ENCODE measurements at regions not wholly inside any gene's neighbourhood (a gene's known extent, or its start where the extent isn't known, plus 50 kb on each side); places are given as distances from the start of the nearest gene placed in this dataset.

- Mint-ChIP-seq H3K27ac (no peak overlapping the region), H3K36me3 (ENCODE audit: low read depth) (no peaks in the 10 kb centered on the region), H3K27me3 (no peaks in the 10 kb centered on the region), H3K4me1 (ENCODE audit: low read depth) (no peaks in the 10 kb centered on the region), H3K4me3 (no peak overlapping the region), H3K9me3 (peaks cover 21% of the 10 kb centered on the region)
These were observed 2381.7 kb downstream of the MAT2B start for GRCh38 chr5:165887147-165887546.

DNA sequence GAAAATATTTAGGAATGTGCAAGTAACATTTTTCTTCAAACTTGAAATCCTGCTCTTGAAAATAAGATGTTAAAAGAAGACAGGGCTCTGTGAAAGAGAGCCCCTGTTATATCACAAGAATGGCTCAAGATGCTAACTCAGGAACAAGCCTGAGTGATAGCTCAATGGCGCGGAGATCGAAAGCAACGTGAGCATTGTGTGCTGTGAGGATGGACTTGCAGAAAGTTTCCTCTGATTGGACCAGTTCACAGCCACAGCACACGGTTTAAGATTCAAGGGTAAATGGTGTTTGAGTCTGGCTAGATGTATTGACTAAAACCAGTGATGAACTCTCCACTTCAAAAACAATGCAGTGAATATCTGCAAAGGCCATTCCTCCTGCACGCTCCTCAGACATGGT, 2387.0 kb downstream of the MAT2B start:
- peaks cover 9% of the 10 kb centered on the region for H3K9me3 Mint-ChIP-seq
- no peaks in the 10 kb centered on the region for H3K36me3 Mint-ChIP-seq (ENCODE audit: low read depth)
- no peak overlapping the region for H3K27ac Mint-ChIP-seq
- no peaks in the 10 kb centered on the region for H3K4me1 Mint-ChIP-seq (ENCODE audit: low read depth)
- no peak overlapping the region for H3K4me3 Mint-ChIP-seq
- H3K27me3 Mint-ChIP-seq: no peaks in the 10 kb centered on the region

DNA sequence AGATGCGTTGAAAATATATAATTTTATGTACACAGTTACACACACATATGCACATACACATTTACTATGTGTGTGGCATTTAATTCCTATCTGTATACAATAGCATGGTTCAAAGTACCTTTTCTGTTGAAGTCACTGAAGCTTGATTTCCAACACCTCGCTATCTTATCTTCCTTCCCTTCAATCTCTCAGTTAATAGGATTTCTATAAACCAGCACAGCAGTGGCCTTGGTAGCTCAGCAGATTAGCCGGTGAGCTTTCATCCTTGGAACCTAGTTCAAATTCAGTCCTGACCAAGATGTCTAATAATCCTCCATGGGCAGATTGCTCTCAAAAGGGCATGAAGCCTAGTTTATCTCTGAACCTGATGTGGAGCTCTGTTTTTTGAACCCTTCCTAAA, 2389.5 kb downstream of the MAT2B start:
- Mint-ChIP-seq H3K4me3 (no peak overlapping the region), H3K27me3 (no peaks in the 10 kb centered on the region), H3K9me3 (peaks cover 3% of the 10 kb centered on the region), H3K4me1 (ENCODE audit: low read depth) (no peaks in the 10 kb centered on the region), H3K27ac (no peak overlapping the region), H3K36me3 (ENCODE audit: low read depth) (no peaks in the 10 kb centered on the region)

GRCh38 chr5:165903835-165904234, 2387.6 kb upstream of the WWC1 start:
- Mint-ChIP-seq H3K9me3 (peaks cover 8% of the 10 kb centered on the region), H3K4me1 (ENCODE audit: low read depth) (no peaks in the 10 kb centered on the region), H3K27me3 (no peaks in the 10 kb centered on the region), H3K36me3 (ENCODE audit: low read depth) (no peaks in the 10 kb centered on the region), H3K4me3 (no peak overlapping the region), H3K27ac (no peak overlapping the region)

DNA sequence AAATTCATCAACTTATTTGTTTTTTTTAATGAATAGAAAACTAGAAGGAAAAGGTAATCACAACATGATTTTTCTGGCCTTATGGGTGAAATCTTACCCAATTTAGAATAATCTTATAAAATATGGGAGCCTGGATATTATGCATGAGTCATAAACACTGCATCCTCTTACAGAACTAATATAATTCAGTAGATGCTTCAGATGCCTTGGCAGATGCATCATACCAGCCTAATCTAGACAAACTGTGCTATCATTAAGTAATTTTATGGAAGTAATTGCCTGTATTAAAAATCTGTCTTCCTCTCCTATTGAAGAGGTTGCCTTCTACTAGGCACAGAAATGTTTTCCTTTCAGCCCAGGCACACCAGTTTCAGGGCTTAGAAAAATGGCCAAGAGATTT, 2384.6 kb upstream of the WWC1 start:
- peaks cover 20% of the 10 kb centered on the region for H3K9me3 Mint-ChIP-seq
- no peak overlapping the region for H3K4me3 Mint-ChIP-seq
- H3K4me1 Mint-ChIP-seq (ENCODE audit: low read depth): no peaks in the 10 kb centered on the region
- no peak overlapping the region for H3K27ac Mint-ChIP-seq
- H3K36me3 Mint-ChIP-seq (ENCODE audit: low read depth): no peaks in the 10 kb centered on the region
- H3K27me3 Mint-ChIP-seq: no peaks in the 10 kb centered on the region

- Mint-ChIP-seq H3K27me3 (no peaks in the 10 kb centered on the region), H3K27ac (no peak overlapping the region), H3K4me1 (ENCODE audit: low read depth) (no peaks in the 10 kb centered on the region), H3K9me3 (peaks cover 16% of the 10 kb centered on the region), H3K36me3 (ENCODE audit: low read depth) (no peaks in the 10 kb centered on the region), H3K4me3 (no peak overlapping the region)
These were observed 2378.4 kb upstream of the WWC1 start for GRCh38 chr5:165913059-165913458.

DNA sequence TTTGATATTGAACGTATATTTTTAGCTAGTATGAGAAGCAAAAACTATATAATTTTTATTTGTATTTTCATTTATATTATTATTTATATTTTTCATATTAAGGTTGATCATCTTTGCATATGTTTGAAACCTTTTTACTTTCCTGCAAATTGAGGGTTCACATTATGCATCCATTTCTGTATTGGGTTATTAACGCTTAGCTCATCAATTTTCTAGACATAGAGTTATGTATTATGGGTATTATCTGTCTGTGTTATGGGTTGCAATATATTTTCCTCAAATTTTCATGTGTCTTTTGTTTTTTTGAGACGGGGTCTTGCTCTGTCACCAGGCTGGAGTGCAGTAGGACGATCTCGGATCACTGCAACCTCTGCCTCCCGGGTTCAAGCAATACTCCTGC, 2377.0 kb upstream of the WWC1 start:
- H3K27ac Mint-ChIP-seq: no peak overlapping the region
- no peaks in the 10 kb centered on the region for H3K27me3 Mint-ChIP-seq
- H3K36me3 Mint-ChIP-seq (ENCODE audit: low read depth): no peaks in the 10 kb centered on the region
- H3K4me3 Mint-ChIP-seq: no peak overlapping the region
- H3K9me3 Mint-ChIP-seq: peaks cover 10% of the 10 kb centered on the region
- H3K4me1 Mint-ChIP-seq (ENCODE audit: low read depth): no peaks in the 10 kb centered on the region

- Mint-ChIP-seq H3K4me1 (ENCODE audit: low read depth) (no peaks in the 10 kb centered on the region), H3K4me3 (no peak overlapping the region), H3K36me3 (ENCODE audit: low read depth) (no peaks in the 10 kb centered on the region), H3K9me3 (peaks cover 6% of the 10 kb centered on the region), H3K27ac (no peak overlapping the region), H3K27me3 (no peaks in the 10 kb centered on the region)
These were observed 2372.2 kb upstream of the WWC1 start for GRCh38 chr5:165919196-165919595.

DNA sequence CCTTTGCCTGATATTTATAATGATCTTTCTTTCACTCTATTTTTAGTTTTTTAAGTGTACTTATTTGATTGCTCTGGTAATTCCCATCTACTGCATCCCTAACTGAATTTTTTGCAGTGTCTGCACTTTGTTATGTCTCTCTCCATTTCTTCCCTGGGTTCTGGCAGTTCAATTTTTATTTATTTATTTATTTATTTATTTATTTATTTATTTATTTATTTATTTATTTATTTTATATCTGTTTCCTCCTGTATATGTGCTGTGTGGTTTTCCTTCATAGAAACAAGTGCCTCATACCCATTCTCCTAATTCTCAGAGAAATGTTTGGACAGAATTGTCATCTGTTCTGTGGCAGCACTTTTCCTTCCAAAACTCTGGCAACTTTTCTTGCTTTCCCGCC, 2370.8 kb upstream of the WWC1 start:
- H3K27ac Mint-ChIP-seq: no peak overlapping the region
- no peaks in the 10 kb centered on the region for H3K4me1 Mint-ChIP-seq (ENCODE audit: low read depth)
- H3K27me3 Mint-ChIP-seq: no peaks in the 10 kb centered on the region
- no peak overlapping the region for H3K4me3 Mint-ChIP-seq
- peaks cover 7% of the 10 kb centered on the region for H3K9me3 Mint-ChIP-seq
- no peaks in the 10 kb centered on the region for H3K36me3 Mint-ChIP-seq (ENCODE audit: low read depth)

DNA sequence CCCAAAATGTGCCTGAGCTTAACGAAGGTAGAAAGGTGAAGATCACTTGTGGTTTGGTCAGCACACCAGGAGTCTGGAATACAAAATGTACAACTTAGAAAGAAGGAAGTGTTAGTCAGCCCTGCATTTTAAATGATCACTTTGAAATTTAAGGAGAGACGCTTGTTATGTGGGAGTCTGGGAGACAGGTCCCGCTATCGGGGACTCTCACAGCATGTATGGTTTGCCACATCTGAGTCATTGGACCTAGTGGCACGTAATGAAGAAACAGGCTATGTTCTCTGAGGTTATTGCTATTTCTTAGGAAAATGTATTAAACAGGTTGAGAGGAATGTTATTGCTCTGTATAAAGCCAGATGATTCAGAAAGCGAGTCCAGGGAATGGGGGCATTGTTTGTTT, 2362.5 kb upstream of the WWC1 start:
- Mint-ChIP-seq H3K4me1 (ENCODE audit: low read depth) (no peaks in the 10 kb centered on the region), H3K27me3 (no peaks in the 10 kb centered on the region), H3K9me3 (peaks cover 23% of the 10 kb centered on the region), H3K36me3 (ENCODE audit: low read depth) (no peaks in the 10 kb centered on the region), H3K4me3 (no peak overlapping the region), H3K27ac (no peak overlapping the region)

- Mint-ChIP-seq H3K36me3 (ENCODE audit: low read depth) (no peaks in the 10 kb centered on the region), H3K27me3 (no peaks in the 10 kb centered on the region), H3K9me3 (peaks cover 7% of the 10 kb centered on the region), H3K4me3 (no peak overlapping the region), H3K4me1 (ENCODE audit: low read depth) (no peaks in the 10 kb centered on the region), H3K27ac (no peak overlapping the region)
These were observed 2350.9 kb upstream of the WWC1 start for GRCh38 chr5:165940541-165940940.

DNA sequence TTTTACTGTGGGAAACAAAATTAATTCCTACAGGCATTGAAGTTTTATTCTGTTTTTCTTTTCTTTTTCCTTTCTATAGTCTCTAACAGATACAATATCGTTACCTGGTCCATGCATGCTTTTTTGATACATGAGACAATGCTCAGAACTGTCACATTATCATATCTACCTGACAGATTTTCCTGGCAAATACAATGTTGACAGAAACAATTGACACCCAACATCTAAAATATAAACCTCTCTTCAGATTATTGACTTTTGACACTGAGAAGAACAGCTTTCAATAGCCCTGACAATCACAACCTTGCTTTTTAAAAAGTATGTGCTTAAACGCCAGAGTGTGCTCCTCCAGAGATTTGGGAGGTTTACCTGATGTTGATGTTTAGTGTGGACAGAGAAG, 2334.6 kb upstream of the WWC1 start:
- Mint-ChIP-seq H3K27me3 (no peaks in the 10 kb centered on the region), H3K4me1 (ENCODE audit: low read depth) (no peaks in the 10 kb centered on the region), H3K27ac (no peak overlapping the region), H3K9me3 (peaks cover 15% of the 10 kb centered on the region), H3K36me3 (ENCODE audit: low read depth) (no peaks in the 10 kb centered on the region), H3K4me3 (no peak overlapping the region)

- no peak overlapping the region for H3K4me3 Mint-ChIP-seq
- H3K27me3 Mint-ChIP-seq: no peaks in the 10 kb centered on the region
These were observed 2309.8 kb upstream of the WWC1 start for GRCh38 chr5:165981671-165982070.

DNA sequence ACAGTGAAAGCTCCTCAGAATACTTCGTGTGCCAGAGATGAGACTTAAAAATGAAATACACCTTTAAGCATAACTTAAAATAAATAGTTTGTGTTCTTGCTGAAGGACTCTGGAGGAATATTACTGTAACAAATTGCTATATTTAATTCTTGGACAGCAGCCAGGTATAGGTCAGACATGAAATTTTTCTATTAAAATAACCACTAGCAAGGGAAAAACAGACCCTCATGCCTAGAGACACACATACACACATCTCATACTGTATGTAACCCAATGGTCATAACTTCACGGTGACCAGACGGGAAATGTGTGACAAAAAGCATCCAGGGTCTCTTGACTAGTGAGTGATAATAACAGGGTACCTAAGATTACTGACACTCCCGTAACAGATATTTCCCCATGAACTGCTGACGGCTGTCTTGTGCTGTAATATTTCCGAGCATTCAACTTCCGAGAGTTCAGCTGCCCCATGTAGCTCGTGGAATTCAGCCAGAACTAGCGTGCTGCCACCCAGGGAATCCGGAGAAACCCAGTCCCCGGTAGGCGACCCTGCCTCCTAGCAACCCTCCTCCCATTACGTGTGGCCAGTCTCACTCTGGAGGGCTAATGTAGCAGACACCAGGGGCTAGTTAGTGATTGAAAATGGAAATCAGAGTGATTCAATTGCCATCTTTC, 2295.1 kb upstream of the WWC1 start:
- peaks cover 4% of the 10 kb centered on the region for H3K9me3 Mint-ChIP-seq
- no peaks in the 10 kb centered on the region for H3K27me3 Mint-ChIP-seq
- no peaks in the 10 kb centered on the region for H3K4me1 Mint-ChIP-seq (ENCODE audit: low read depth)
- H3K4me3 Mint-ChIP-seq: no peak overlapping the region
- no peaks in the 10 kb centered on the region for H3K36me3 Mint-ChIP-seq (ENCODE audit: low read depth)
- no peak overlapping the region for H3K27ac Mint-ChIP-seq

More at GRCh38 chr5:165981671-165982070, 2309.8 kb upstream of the WWC1 start:
- H3K4me1 Mint-ChIP-seq (ENCODE audit: low read depth): no peaks in the 10 kb centered on the region
- no peak overlapping the region for H3K27ac Mint-ChIP-seq
- H3K9me3 Mint-ChIP-seq: peaks cover 16% of the 10 kb centered on the region
- H3K36me3 Mint-ChIP-seq (ENCODE audit: low read depth): no peaks in the 10 kb centered on the region

DNA sequence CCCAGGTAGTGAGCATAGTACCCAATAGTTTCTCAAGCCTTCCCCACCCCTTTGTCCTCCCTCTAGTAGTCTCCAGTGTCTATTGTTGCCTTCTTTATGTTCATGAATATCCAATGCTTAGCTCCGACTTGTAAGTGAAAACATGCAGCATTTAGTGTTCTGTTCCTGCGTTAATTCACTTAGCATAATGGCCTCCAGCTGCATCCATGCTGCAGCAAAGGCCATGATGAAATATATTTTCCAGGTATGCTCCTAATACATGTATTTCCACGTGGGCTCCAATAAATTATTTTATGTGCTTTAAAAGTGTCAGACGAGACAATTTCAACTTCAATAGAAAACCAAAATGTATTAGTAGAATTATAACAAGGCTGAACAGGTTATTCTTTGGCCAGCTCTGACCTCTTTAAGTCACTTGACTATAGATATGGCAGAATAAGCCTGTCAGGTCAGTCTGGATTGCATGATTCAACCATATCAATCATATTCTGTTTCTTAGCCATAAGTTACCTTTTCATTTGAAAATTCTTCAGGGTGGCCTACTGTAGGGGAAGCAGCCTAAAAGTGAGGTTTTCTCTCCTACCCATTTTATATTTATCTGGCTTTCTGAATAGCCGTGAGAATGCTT, 2291.6 kb upstream of the WWC1 start:
- no peaks in the 10 kb centered on the region for H3K27me3 Mint-ChIP-seq
- H3K4me3 Mint-ChIP-seq: no peak overlapping the region
- H3K27ac Mint-ChIP-seq: no peak overlapping the region
- no peaks in the 10 kb centered on the region for H3K36me3 Mint-ChIP-seq (ENCODE audit: low read depth)
- no peaks in the 10 kb centered on the region for H3K9me3 Mint-ChIP-seq
- H3K4me1 Mint-ChIP-seq (ENCODE audit: low read depth): no peaks in the 10 kb centered on the region

GRCh38 chr5:166004006-166004405, 2287.4 kb upstream of the WWC1 start:
- Mint-ChIP-seq H3K4me3 (no peak overlapping the region), H3K4me1 (ENCODE audit: low read depth) (no peaks in the 10 kb centered on the region), H3K36me3 (ENCODE audit: low read depth) (no peaks in the 10 kb centered on the region), H3K27me3 (no peaks in the 10 kb centered on the region), H3K9me3 (no peaks in the 10 kb centered on the region), H3K27ac (no peak overlapping the region)
